ENCODE measurements at regions not wholly inside any gene's neighbourhood (a gene's known extent, or its start where the extent isn't known, plus 50 kb on each side); places are given as distances from the start of the nearest gene placed in this dataset.
A peak's percentile ranks its signal among the peaks of the same experiment; 100 is the strongest.

DNA sequence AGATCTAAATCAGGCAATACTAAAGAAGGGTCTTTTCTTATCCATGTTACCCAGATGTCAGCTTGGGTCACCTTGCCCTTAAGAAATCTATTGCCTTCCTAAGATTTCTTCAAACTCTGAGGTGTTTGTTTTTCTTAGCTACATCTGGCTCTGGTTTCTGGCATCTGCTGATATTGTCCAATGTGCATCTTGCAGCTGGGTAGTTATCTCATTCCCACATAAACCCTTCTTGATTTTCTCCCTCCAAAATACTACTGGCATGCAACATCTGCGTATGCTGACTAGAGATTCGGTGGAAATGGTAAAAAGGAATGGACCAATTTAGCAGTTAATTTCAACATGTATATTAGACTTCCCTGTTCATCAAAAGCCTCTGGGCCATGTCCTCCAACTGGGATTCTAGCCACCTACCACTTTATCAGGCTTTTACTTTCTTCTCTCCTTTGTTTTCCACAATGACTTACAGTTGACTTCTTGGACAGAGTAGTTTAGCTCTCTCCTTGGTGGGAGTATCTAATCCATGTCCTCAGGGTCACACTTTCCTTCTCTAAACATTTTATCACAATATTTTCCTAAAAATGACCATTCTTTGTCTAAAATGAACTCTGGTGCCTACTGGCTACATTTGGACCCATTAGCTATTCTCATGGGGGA is 324.8 kb upstream of the FAR2 start:
- DNase-seq (ENCODE audit: low read depth), result no peak

DNA sequence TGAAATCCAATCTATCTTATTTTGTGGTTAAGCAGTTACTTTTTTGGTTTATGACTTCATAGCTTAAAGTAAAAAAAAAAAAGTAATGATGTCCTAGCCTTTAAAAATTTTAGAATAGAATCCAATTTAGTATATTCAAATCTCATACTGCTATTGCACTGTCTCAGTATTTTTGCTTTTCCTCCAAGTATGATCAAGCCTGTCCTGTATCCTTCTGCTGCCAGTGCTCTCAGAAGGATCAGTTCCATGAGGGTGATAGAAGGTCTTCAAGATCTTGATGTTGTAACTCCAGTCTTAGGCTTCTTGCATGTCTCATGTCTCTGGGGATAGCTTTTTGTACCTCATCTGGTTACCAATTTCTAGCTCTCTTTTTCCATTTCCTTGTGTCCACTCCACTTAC is 324.2 kb upstream of the FAR2 start:
- DNase-seq (ENCODE audit: low read depth), result no peak

DNA sequence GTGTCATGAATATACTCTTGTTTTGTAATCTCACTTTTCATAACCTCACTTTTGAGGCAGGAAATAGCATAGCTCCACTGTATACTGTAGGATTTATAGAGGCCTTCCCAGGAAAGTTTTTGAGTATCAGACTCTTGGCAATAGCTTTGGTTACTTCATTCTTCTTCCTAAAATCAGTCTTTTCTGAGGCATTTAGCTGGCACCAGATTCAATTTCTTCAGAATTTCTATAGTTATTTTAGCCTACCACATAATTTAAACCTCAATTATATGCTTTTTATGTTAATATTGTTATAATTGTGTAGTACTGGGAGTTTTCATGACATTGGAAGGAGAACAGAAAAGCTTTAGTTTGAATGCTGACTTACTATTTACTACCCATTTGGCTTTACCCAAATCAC is 322.3 kb upstream of the FAR2 start:
- no peak for DNase-seq (ENCODE audit: low read depth)

DNA sequence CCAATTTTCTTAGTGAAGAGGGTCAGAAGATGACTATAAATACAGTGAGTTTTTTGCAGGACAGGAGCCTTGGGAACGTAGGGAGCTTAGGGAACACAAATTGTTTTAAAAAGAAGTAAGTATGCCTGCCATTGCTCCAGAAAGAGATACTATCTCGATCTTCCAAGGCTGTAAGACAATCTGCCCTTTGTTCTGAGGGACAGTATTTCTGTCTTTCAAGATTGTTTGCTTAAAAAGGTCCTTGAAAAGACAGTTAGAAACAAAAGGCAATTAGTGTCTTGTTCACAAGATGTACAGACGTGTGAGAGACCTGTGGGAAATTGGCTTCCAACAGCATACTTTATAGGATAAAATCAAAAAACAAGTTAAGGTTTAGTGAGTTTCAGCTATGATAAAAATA is 321.2 kb upstream of the FAR2 start:
- no peak for DNase-seq (ENCODE audit: low read depth)

DNA sequence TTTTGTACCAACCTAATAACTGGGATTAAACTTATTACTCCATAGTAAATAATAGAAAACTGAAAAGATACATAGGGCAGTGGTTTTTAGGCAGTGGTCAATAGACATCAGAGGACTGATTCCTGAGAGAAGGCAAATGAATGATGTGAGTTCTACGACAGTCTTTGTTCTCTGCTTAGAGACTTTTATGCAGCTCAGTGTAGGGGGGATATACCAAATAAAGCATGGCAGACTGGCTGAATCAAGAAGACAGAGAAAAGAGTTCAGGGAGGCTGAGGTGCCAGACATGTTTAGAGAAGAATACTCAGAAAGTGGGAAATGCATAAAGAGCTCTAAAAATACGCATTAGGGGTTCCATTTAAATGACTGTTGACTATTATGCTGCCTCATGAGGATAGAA is 320.8 kb upstream of the FAR2 start:
- DNase-seq (ENCODE audit: low read depth), result no peak

DNA sequence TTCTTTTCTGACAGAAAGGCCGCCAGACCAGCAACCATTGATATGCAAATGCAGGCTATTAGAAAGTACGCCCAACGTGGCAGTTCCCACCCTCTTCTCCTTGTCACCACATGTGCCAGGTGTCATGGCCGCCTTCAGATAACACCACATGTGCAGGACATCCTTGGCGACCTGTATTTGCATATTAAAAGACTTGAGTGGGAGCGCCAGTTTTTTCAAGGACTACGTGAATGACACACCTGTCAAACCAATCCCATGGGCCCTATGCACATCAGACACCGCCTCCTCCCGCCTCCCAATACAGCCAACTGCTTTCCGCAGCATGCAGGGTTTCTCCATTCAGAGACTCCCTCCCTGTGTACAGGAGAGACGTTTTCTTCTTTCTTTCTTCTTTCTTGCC is 318.6 kb upstream of the FAR2 start:
- DNase-seq (ENCODE audit: low read depth), result no peak

DNA sequence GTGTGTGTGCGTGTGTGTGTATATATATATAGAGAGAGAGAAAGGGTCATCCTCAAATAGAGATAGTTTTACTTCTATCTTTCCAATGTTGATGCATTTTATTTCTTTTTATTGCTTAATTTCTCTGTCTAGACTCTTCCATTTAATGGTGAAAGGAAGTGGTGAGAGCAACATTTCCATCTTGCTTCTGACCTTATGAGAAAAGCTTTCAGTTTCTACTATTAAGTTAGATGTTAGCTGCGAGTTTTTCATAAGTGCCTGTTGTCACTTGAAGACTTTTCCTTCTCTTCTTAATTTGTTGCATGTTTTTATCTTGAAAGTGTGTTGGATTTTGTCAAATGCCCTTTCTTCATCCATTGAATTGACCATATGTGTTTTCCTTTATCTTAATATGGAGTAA is 304.4 kb upstream of the FAR2 start:
- DNase-seq (ENCODE audit: low read depth), result no peak

DNA sequence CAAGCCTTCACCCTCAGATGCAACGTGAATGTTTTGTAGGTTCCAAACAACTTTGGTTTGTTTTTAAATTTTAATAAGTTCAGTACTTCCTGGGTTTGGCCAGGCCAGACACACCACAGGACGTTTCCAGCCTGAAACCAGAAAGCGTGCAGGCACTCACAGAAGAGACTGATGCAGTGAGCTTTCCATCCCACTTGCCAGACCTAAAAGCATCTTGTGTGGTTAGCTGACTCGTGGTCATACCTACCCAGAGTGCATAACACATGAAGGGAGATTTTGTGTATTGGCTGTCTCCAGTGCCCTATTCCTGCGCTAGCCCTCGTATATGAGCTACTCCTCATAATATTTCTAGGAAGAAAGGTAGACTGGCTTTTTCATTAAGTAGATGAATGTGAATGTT is 297.3 kb upstream of the FAR2 start:
- no peak for DNase-seq (ENCODE audit: low read depth)

DNA sequence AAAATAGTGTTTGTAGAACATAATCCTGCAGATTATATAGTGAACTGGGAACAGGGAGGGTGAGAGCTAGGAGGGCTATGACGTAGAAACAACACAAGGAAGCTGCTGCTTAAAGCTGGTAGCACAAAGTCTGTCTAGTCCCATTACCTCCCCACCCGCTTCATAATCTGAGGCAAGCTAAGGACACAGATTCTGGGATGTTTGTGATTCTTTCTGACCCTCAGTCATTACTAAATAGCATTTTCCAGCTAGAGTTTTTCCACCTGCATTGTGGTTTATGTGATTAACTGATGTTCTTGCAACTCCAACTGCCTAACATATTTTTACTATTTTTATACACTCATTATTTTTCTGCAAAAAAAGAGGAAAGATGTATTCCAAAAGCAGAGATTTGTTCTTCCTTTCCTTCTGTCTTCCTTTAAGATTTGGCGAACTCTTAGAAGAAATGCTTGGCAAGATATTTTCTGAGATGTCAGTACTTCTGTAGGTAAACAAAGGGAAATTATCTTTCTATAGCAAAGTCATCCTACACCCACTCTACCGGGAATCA is 293.2 kb upstream of the FAR2 start:
- no peak for DNase-seq (ENCODE audit: low read depth)

DNA sequence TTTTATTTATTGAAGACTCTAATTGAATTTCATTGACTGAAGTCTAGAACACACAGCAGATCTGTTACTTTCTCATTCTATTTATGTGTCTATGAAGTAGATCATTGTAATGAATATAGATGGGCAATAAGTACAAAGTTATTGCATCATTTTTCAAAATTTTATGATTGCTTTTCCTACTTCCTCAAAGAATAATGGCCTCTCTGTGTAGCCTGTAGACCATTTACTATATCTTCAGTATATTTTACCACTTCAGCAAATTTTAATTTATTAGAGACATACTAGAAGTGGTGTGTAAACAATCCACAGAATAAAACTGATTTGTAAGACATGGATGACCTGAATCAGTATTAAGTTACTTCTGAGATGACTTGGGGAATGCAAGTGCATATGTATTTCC is 291.7 kb upstream of the FAR2 start:
- DNase-seq (ENCODE audit: low read depth), result no peak

DNA sequence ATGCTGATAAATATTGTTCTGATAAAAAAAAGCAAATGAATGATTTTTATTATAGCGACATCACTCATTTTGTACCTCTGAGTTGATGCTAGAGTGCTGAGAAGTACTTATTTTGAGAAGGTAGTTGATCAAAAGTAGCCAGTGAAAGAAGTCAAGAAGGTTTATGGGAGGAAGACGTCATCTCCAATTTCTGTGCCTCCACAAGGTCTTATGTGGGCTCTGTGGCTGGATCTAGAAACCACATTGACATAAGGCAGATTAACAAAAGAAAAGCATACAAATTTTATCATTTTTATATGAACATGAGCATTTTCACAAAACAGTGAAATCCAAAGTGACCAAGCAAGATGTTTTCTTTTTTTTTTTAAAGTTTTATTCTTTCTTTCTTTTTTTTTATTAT is 289.5 kb upstream of the FAR2 start:
- DNase-seq (ENCODE audit: low read depth), result no peak

DNA sequence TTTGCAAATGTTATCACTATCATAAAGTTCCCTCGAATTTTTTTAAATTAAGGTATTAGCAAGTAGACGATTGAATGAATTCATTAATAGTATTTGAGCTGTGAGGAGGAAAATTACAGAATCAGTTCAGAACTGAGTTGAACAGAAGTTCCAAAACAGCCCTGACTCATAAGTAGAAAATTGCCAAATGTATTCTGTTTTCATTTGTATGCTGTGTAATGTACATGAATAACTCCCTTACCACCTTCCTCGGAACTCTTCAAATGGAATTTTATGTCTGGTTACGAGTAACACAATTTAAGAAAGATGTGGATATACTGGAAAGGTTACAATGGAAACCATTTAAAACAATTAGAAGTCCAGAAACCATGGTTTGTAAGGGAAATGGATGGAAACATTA is 283.3 kb upstream of the FAR2 start:
- no peak for DNase-seq (ENCODE audit: low read depth)

DNA sequence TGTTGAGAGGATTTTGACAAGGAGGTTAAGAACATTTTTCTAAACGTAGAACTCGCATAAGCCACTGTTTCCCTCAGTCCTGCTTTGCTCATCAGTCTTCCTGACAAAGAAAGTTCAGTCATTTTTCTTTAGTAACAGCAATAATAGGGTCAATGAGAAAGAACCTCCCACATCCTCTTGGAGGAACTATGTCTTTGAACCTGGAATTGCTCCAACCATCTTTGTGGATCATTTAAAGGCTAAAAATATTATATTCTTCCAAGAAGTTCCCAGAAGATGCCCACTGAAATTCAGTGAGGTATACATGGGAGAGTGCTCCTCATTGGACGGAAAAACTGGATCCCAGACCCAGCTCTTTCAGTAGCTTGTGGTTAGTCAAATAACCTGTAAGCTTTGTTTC is 282.8 kb upstream of the FAR2 start:
- no peak for DNase-seq (ENCODE audit: low read depth)

DNA sequence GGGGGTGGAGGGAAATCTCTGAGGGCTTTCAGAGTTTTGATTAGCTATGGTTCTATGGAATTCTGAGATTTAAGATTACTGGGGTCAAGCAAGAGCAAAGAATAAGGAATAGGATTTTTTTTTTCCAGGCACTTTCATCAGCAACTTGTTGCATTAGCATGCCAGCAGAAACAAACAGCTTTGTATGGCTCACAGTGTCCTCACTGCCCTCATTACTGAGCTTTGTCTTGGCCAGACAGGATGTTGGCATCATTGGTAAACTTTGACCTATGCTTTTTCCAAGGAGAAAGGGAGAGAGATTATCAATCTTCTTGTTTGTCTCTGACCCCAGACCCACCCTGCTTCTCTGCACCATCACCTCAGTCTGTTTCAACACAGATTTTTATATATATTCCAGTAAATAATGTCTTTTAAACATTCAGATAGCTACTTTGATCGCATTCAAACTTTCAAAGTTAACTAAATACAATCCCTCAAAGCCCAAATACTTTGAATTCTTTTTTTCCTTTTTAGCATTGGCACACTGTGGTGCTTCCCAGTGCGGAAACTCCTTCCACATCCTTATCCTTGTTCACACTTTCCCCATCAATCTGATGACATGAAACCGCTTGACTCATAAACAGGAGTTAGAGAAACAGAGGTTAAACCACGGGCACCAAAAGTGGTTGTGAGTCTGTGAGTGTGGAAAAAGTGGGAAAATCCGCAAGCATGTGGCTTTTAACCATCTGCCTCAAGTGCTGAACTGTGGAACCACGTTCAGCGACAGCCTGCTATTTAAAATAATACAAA is 282.2 kb upstream of the FAR2 start:
- DNase-seq (ENCODE audit: low read depth), result no peak

DNA sequence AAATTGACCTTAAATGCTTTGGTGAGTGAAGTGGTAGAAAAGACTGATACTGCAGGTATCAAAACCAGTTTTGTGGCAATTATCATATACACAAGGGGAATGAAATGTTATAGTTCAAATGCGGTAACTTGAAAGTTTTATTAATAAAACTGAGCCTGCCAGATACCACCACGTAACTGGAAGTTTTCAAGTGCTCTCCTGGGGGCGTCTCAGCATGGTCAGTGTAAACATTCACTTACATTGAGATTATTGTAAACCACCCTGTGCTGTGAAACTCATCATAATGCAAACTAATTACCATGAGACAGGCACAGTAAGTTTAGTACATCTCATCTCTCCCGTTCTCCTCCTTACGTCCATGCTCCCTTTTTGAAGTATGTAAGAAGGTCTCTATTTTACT is 280.7 kb upstream of the FAR2 start:
- no peak for DNase-seq (ENCODE audit: low read depth)

DNA sequence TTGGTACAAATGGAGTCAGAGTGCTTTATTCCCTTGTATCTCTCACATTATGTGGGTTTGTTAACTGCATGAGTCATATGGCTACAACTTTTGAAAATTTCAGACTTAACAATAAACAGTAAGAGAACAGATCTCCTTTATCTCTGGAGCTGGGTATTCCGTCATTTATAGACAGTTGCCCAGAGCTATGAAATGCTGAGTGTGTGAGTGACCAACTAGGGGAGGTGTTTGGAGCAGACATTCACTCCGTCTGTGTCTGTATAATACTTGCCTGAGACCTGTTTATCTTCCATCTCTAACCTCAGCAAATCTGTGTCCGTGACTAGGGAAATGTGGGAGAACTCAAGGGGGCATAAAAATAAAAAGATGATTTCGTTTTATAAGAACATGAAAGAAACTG is 279.9 kb upstream of the FAR2 start:
- DNase-seq (ENCODE audit: low read depth), result peak; percentile 5

DNA sequence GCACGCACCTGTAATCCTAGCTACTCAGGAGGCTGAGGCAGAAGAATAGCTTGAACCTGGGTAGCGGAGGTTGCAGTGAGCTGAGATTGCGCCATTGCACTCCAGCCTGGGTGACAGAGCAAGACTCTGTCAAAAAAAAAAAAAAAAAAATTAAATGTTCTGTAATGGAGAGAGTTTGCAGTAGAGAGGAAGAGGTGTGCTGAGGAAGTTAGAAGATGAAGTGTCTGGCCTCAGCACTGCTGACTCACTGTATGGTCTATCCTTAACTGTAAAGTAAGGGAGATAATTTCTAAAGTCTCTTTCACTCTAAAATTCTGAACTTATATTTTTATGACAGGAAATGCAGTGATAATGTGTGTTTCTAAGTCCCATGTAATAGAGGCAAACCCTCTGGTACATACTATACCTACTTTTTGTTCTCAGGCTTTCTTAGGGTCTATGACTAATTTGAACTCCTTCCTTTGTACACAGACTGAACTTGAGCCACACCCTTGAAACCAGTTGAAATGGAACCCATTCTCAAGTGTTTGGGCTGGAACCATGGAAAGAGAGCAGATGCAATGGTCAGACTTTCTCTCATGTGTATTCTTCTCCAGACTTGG is 278.1 kb upstream of the FAR2 start:
- no peak for DNase-seq (ENCODE audit: low read depth)

DNA sequence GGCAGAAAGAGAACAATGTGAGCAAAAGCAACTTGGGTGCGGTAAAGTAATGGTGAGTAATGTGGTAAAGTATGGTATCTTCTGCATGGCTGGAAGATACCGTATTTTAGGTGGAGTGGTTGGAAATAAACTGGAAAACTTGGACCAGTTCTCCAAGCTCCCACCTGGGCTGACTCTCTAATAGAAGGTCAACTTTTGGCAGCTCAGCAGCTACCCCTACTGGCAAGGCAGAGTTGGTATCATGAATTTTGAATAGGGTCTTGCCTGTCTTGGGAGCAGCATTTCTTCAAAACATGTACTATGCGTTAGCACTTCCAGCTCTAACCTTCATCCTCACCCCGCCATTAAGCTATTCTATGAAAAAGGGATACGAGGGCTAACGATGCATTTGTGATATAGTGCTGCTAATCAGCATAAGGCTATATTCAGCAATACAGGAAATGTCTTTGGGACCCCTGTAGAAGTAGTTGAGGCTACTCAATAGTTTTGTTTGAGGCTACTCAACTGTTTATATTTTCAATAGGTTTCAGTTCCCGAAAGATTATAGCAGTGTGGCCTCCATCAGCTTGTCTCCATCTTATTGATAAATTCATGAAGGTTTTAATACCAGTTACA is 276.3 kb upstream of the FAR2 start:
- peak; percentile 35 for DNase-seq (ENCODE audit: low read depth)

DNA sequence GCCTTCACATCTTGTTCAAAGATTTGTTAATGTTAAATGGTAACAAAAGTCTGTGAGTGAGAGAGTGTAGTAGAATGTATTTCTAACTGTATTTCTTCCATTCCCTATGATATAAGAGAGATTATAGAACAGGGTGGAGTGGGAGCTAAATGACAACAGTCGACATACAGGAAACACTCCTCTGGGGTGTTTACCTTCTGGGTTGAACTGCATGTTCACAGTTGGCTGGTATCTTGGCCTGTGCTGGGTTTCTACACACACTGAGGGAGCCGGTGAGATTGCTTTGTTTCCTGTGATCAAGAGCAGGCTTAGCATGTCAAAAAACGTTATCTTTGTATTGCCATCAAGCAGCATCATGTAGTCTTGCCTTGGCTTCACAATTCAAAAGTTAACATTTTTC is 274.3 kb upstream of the FAR2 start:
- no peak for DNase-seq (ENCODE audit: low read depth)

DNA sequence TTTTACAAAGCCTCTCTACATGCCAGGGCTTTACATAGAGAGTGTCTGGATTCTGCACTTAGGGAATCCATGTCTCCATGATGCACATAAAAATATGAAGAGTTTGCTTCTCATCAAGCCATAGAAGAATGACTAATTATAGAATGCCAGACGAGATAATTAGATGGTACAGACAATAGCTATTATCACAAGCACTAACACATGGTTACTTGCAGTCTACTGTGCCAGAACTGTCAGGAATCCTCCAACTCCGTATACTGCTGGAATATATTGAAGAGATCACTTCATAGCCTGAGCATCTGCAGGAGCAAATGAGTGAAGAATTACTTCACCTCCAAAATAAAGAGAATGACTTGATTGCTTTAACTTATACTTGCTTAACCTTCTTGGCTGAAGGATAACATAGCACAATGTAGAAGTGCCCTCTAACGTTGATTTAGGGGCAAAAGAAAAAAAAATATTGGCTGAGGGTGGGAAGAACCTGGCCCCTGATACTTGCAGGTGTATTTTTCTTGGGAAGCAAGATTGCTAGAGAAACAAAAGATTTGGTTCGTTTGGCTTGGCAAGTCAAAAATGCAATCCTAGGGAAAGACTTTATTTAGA is 272.8 kb upstream of the FAR2 start:
- no peak for DNase-seq (ENCODE audit: low read depth)

DNA sequence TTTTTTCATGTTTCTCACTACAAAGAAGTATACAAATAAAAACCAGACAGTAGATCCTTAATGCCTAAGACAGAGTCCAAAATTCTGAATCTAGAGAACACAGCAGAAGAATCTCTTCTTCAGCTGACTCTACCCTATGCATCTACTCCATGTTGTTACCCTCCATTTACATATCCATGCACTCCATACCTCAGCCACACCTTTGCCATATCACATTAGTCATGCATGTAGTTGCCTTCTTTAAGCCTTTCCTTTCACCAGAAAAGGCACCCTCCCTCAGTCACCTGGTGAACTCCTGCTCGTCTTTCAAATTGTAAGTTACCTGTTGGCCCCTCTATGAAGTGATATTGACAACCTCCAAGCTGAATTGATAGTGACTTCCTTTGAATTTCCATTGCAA is 271.2 kb upstream of the FAR2 start:
- DNase-seq (ENCODE audit: low read depth), result no peak

DNA sequence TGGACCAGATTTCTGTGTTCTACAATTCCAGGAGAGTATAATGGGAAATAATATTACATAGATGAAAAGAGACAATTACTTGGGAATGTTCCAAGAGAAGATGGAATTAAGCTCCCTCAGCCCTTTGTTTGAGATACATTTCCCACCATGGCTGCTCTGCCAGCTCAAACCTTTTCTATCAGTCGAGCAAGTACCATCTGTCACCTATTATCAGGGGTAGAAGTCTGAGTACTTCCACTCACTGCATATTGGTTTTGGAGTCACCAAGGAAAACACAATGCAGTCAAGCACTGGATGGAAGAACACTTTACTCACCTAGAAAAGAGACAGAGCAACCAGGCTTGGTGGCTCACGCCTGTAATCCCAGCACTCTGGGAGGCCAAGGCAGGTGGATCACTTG is 270.4 kb upstream of the FAR2 start:
- no peak for DNase-seq (ENCODE audit: low read depth)

DNA sequence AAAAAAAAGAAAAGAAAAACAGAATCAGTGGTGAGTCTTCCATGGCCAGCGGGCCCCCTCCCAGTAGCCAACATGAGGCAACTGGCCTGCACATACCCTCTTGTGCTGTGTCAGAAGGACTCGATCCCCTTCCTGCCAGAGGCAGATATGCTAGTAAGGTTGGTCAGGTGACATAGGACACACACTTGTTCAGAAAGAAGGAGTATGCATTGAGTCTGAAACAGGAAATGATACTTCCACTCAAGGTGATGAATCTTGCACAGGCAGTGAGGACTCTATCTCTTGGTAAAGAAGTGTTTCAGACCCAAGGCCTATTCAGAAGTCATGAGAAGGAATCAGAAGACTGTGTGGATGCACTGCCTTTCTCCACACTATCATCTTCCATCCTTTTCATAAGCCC is 269.7 kb upstream of the FAR2 start:
- no peak for DNase-seq (ENCODE audit: low read depth)

Measured in GM04504 (cell line).